ENCODE measurements at regions not wholly inside any gene's neighbourhood (a gene's known extent, or its start where the extent isn't known, plus 50 kb on each side); places are given as distances from the start of the nearest gene placed in this dataset.

DNA sequence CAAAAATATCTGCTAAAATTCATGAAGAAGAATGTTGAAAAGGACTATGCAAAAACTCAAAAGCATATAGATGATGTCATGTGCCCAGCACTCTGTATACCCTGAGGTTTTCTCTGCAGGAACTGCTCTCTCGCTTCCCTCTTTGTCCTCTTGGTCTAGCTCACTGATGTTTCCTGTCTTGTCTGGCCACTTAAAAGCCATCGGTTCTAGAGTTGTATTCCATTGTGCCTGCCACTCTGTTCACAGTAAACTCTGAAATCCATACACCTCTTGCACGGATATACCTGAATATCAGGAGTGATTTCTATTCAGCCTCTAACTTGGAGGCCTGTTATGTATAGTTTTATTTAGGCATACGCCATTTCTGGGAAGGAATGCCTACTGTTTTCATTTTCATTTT, 101.0 kb upstream of the CNTNAP4 start:
- H3K9me2 ChIP-seq (ENCODE audit: insufficient read depth, low read length), result no peaks in the 10 kb centered on the region
- H4K20me1 ChIP-seq (ENCODE audit: insufficient read depth), result no peaks in the 10 kb centered on the region
- peaks cover 3% of the 10 kb centered on the region for H3K9me3 ChIP-seq (ENCODE audit: low read length)
- H3K27me3 ChIP-seq (ENCODE audit: insufficient read depth, low read depth, low read length), result no peaks in the 10 kb centered on the region
- no peak overlapping the region for H3K9ac ChIP-seq (ENCODE audit: low read length)
- H3K36me3 ChIP-seq (ENCODE audit: insufficient read depth, low read length), result no peaks in the 10 kb centered on the region
- no peak overlapping the region for H3K27ac ChIP-seq (ENCODE audit: low read length)
- H3K79me2 ChIP-seq (replicated peaks; ENCODE audit: insufficient read depth, low read length), result no peaks in the 10 kb centered on the region
- no peaks in the 10 kb centered on the region for H3F3A ChIP-seq (ENCODE audit: insufficient read depth, low read length, poor library complexity, severe bottlenecking)
- no peak for TF ChIP-seq EZH2 (IDR thresholded peaks at IDR 0.05; ENCODE audit: borderline replicate concordance, insufficient read depth, low read length, poor library complexity, severe bottlenecking)
- TF ChIP-seq, protein P1, sequence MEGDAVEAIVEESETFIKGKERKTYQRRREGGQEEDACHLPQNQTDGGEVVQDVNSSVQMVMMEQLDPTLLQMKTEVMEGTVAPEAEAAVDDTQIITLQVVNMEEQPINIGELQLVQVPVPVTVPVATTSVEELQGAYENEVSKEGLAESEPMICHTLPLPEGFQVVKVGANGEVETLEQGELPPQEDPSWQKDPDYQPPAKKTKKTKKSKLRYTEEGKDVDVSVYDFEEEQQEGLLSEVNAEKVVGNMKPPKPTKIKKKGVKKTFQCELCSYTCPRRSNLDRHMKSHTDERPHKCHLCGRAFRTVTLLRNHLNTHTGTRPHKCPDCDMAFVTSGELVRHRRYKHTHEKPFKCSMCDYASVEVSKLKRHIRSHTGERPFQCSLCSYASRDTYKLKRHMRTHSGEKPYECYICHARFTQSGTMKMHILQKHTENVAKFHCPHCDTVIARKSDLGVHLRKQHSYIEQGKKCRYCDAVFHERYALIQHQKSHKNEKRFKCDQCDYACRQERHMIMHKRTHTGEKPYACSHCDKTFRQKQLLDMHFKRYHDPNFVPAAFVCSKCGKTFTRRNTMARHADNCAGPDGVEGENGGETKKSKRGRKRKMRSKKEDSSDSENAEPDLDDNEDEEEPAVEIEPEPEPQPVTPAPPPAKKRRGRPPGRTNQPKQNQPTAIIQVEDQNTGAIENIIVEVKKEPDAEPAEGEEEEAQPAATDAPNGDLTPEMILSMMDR (IDR thresholded peaks at IDR 0.05; ENCODE audit: poor library complexity, severe bottlenecking), result no peak
- TF ChIP-seq POLR2AphosphoS5 (IDR thresholded peaks at IDR 0.05), result no peak
- no peak for TF ChIP-seq EP300 (conservative IDR thresholded peaks at IDR 0.05; ENCODE audit: poor library complexity, severe bottlenecking)
- no peak for TF ChIP-seq TAF1 (IDR thresholded peaks at IDR 0.05; ENCODE audit: low read depth)
- no peak for TF ChIP-seq REST (IDR thresholded peaks at IDR 0.05; ENCODE audit: borderline replicate concordance)
- no peak for TF ChIP-seq SMC3 (conservative IDR thresholded peaks at IDR 0.05; ENCODE audit: poor library complexity)
- TF ChIP-seq MXI1 (conservative IDR thresholded peaks at IDR 0.05; ENCODE audit: poor library complexity, severe bottlenecking), result no peak
- no peak for TF ChIP-seq RAD21 (conservative IDR thresholded peaks at IDR 0.05)
- no peak overlapping the region for H3K4me3 ChIP-seq (ENCODE audit: low read length)
- no peak overlapping the region for H2AFZ ChIP-seq (ENCODE audit: low read depth, low read length)
- no peak overlapping the region for H3K4me2 ChIP-seq (ENCODE audit: low read length)

DNA sequence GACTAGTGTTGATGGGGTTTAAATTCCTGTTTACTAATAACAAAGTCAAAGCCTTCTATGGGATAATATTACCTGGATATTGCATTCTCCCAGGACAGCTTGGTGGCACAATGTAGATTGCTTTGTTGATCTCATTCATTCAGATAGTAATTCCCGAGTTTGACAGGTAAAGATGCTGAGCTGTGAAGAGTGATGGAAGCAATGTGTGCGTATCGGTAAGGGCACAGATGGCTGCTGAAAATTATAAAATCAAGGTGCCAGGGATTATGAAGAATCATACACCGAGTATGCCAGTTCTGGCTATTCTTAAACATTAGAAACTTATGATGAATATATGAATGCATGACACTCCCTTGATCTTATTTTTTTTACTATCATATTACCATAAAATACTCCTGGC, 100.6 kb upstream of the CNTNAP4 start:
- no peaks in the 10 kb centered on the region for H3K79me2 ChIP-seq (replicated peaks; ENCODE audit: insufficient read depth, low read length)
- peaks cover 3% of the 10 kb centered on the region for H3K9me3 ChIP-seq (ENCODE audit: low read length)
- H3K4me3 ChIP-seq (ENCODE audit: low read length), result no peak overlapping the region
- H4K20me1 ChIP-seq (ENCODE audit: insufficient read depth), result no peaks in the 10 kb centered on the region
- H3K9ac ChIP-seq (ENCODE audit: low read length), result no peak overlapping the region
- no peaks in the 10 kb centered on the region for H3K36me3 ChIP-seq (ENCODE audit: insufficient read depth, low read length)
- TF ChIP-seq EP300 (conservative IDR thresholded peaks at IDR 0.05; ENCODE audit: poor library complexity, severe bottlenecking), result no peak
- TF ChIP-seq POLR2AphosphoS5 (IDR thresholded peaks at IDR 0.05), result peak; percentile 18
- H3K27ac ChIP-seq (ENCODE audit: low read length), result no peak overlapping the region
- no peaks in the 10 kb centered on the region for H3F3A ChIP-seq (ENCODE audit: insufficient read depth, low read length, poor library complexity, severe bottlenecking)
- H2AFZ ChIP-seq (ENCODE audit: low read depth, low read length), result no peak overlapping the region
- no peak overlapping the region for H3K4me2 ChIP-seq (ENCODE audit: low read length)
- H3K9me2 ChIP-seq (ENCODE audit: insufficient read depth, low read length), result no peaks in the 10 kb centered on the region
- no peaks in the 10 kb centered on the region for H3K27me3 ChIP-seq (ENCODE audit: insufficient read depth, low read depth, low read length)

All from neural cell (in vitro differentiated cells).